GM23338 (cell line): ENCODE measurements at regions not wholly inside any gene's neighbourhood (a gene's known extent, or its start where the extent isn't known, plus 50 kb on each side); places are given as distances from the start of the nearest gene placed in this dataset.

Experiments used
- ETS1 ChIP-seq: IDR thresholded peaks from 2 replicates; pipeline ENCODE4 v1.6.1; 2016; ENCODE audit warnings: antibody characterized with exemption
- EZH2 ChIP-seq: fragments of 200-600 bp; sonication (generic); IDR thresholded peaks from one replicate; pipeline ENCODE4 v1.8.0; 2017; ENCODE audit warnings: antibody characterized with exemption, mild to moderate bottlenecking, low read depth; ENCODE audit not compliant: unreplicated experiment
- EZH2phosphoT487 ChIP-seq: fragments of 200-600 bp; sonication (generic); IDR thresholded peaks from one replicate; pipeline ENCODE4 v1.8.1; 2018; ENCODE audit warnings: antibody characterized with exemption; ENCODE audit not compliant: unreplicated experiment
- NANOG ChIP-seq: IDR thresholded peaks from 2 replicates; pipeline ENCODE4 v1.6.1; 2016; ENCODE audit warnings: antibody characterized with exemption, borderline replicate concordance
- POLR2AphosphoS5 ChIP-seq: IDR thresholded peaks from 2 replicates; pipeline ENCODE4 v1.6.1; 2016; ENCODE audit warnings: antibody characterized with exemption, low read depth
- STAT1 ChIP-seq: IDR thresholded peaks from one replicate; pipeline ENCODE4 v1.6.1; 2016; ENCODE audit warnings: antibody characterized with exemption; ENCODE audit not compliant: unreplicated experiment
- ZNF331 ChIP-seq: fragments of 250-450 bp; sonication (Bioruptor Pico); IDR thresholded peaks from 2 replicates; pipeline ENCODE4 v1.5.0; 2020; ENCODE audit warnings: low read depth, mild to moderate bottlenecking, moderate library complexity
- TF ChIP-seq, protein P1 (sequence below), 2 experiments: fragments of 200-600 bp in 1 of 2; sonication (generic) in 1 of 2; conservative IDR thresholded peaks; 2 replicates each; pipeline versions ENCODE4 v1.5.1 to v1.6.1; 2016 to 2017; ENCODE audit warnings: antibody characterized with exemption in 2 of 2, low read depth in 2 of 2, mild to moderate bottlenecking in 2 of 2, moderate library complexity in 1 of 2
- TF ChIP-seq, protein P2 (sequence below): IDR thresholded peaks from one replicate; pipeline ENCODE4 v1.6.1; 2018; ENCODE audit warnings: antibody characterized with exemption; ENCODE audit not compliant: unreplicated experiment

- no peak for TF ChIP-seq NANOG
- TF ChIP-seq, protein P1, sequence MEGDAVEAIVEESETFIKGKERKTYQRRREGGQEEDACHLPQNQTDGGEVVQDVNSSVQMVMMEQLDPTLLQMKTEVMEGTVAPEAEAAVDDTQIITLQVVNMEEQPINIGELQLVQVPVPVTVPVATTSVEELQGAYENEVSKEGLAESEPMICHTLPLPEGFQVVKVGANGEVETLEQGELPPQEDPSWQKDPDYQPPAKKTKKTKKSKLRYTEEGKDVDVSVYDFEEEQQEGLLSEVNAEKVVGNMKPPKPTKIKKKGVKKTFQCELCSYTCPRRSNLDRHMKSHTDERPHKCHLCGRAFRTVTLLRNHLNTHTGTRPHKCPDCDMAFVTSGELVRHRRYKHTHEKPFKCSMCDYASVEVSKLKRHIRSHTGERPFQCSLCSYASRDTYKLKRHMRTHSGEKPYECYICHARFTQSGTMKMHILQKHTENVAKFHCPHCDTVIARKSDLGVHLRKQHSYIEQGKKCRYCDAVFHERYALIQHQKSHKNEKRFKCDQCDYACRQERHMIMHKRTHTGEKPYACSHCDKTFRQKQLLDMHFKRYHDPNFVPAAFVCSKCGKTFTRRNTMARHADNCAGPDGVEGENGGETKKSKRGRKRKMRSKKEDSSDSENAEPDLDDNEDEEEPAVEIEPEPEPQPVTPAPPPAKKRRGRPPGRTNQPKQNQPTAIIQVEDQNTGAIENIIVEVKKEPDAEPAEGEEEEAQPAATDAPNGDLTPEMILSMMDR (conservative IDR thresholded peaks at IDR 0.05; ENCODE audit: low read depth in 2 of 2) = no peak
- TF ChIP-seq, protein P2, sequence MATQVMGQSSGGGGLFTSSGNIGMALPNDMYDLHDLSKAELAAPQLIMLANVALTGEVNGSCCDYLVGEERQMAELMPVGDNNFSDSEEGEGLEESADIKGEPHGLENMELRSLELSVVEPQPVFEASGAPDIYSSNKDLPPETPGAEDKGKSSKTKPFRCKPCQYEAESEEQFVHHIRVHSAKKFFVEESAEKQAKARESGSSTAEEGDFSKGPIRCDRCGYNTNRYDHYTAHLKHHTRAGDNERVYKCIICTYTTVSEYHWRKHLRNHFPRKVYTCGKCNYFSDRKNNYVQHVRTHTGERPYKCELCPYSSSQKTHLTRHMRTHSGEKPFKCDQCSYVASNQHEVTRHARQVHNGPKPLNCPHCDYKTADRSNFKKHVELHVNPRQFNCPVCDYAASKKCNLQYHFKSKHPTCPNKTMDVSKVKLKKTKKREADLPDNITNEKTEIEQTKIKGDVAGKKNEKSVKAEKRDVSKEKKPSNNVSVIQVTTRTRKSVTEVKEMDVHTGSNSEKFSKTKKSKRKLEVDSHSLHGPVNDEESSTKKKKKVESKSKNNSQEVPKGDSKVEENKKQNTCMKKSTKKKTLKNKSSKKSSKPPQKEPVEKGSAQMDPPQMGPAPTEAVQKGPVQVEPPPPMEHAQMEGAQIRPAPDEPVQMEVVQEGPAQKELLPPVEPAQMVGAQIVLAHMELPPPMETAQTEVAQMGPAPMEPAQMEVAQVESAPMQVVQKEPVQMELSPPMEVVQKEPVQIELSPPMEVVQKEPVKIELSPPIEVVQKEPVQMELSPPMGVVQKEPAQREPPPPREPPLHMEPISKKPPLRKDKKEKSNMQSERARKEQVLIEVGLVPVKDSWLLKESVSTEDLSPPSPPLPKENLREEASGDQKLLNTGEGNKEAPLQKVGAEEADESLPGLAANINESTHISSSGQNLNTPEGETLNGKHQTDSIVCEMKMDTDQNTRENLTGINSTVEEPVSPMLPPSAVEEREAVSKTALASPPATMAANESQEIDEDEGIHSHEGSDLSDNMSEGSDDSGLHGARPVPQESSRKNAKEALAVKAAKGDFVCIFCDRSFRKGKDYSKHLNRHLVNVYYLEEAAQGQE = no peak
- no peak for TF ChIP-seq EZH2
- no peak for TF ChIP-seq EZH2phosphoT487
- TF ChIP-seq POLR2AphosphoS5 = no peak
- TF ChIP-seq ETS1 = no peak
- no peak for TF ChIP-seq STAT1
- TF ChIP-seq ZNF331 = no peak
These were observed 185.1 kb downstream of the RGS3 start for GRCh38 chr9:113648586-113648985.
